ENCODE measurements at regions not wholly inside any gene's neighbourhood (a gene's known extent, or its start where the extent isn't known, plus 50 kb on each side); places are given as distances from the start of the nearest gene placed in this dataset.
"Not testable (repeated sequence)": the region's sequence is repeated elsewhere in the genome, so short reads cannot be mapped to it uniquely, and the experiment has no call there.

- H3K4me1 Mint-ChIP-seq (ENCODE audit: low read depth); intact Hi-C loops (cut with micrococcal nuclease); H3K9me3 Mint-ChIP-seq; H3K27me3 Mint-ChIP-seq (ENCODE audit: insufficient read depth); H3K4me3 Mint-ChIP-seq; H3K36me3 Mint-ChIP-seq (ENCODE audit: low read depth); DNase-seq (ENCODE audit: low spot score); H3K27ac Mint-ChIP-seq: not testable (repeated sequence)
Observed at GRCh38 chr3:125681906-125682305, 86.6 kb upstream of the OSBPL11 start.

GRCh38 chr3:125682610-125683009, 87.3 kb upstream of the OSBPL11 start:
- intact Hi-C loops (cut with micrococcal nuclease); H3K27ac Mint-ChIP-seq; H3K4me3 Mint-ChIP-seq; H3K9me3 Mint-ChIP-seq; H3K27me3 Mint-ChIP-seq (ENCODE audit: insufficient read depth); H3K36me3 Mint-ChIP-seq (ENCODE audit: low read depth); DNase-seq (ENCODE audit: low spot score); H3K4me1 Mint-ChIP-seq (ENCODE audit: low read depth): not testable (repeated sequence)

GRCh38 chr3:125683067-125683829, 88.0 kb upstream of the OSBPL11 start:
- H3K36me3 Mint-ChIP-seq (ENCODE audit: low read depth): no peaks in the 10 kb centered on the region
- H3K4me3 Mint-ChIP-seq: no peak overlapping the region
- intact Hi-C loops (cut with micrococcal nuclease): no loop called here
- no peaks in the 10 kb centered on the region for H3K4me1 Mint-ChIP-seq (ENCODE audit: low read depth)
- no peak overlapping the region for H3K27ac Mint-ChIP-seq
- H3K27me3 Mint-ChIP-seq (ENCODE audit: insufficient read depth): peaks cover 2% of the 10 kb centered on the region
- DNase-seq (ENCODE audit: low spot score): no peak
- H3K9me3 Mint-ChIP-seq: no peaks in the 10 kb centered on the region

GRCh38 chr3:125684199-125684598, 88.9 kb upstream of the OSBPL11 start:
- intact Hi-C loops (cut with micrococcal nuclease): no loop called here
- Mint-ChIP-seq H3K4me3 (no peak overlapping the region), H3K36me3 (ENCODE audit: low read depth) (no peaks in the 10 kb centered on the region), H3K4me1 (ENCODE audit: low read depth) (no peaks in the 10 kb centered on the region), H3K27ac (no peak overlapping the region), H3K27me3 (ENCODE audit: insufficient read depth) (peaks cover 2% of the 10 kb centered on the region), H3K9me3 (no peaks in the 10 kb centered on the region)
- no peak for DNase-seq (ENCODE audit: low spot score)

- H3K36me3 Mint-ChIP-seq (ENCODE audit: low read depth); intact Hi-C loops (cut with micrococcal nuclease); H3K9me3 Mint-ChIP-seq; H3K27ac Mint-ChIP-seq; DNase-seq (ENCODE audit: low spot score); H3K4me3 Mint-ChIP-seq; H3K4me1 Mint-ChIP-seq (ENCODE audit: low read depth); H3K27me3 Mint-ChIP-seq (ENCODE audit: insufficient read depth): not testable (repeated sequence)
Observed at GRCh38 chr3:125685741-125686140, 90.4 kb upstream of the OSBPL11 start.

- Mint-ChIP-seq H3K4me1 (ENCODE audit: low read depth) (peaks cover under 1% of the 10 kb centered on the region), H3K36me3 (ENCODE audit: low read depth) (no peaks in the 10 kb centered on the region), H3K4me3 (no peak overlapping the region), H3K27me3 (ENCODE audit: insufficient read depth) (no peaks in the 10 kb centered on the region), H3K27ac (no peak overlapping the region), H3K9me3 (no peaks in the 10 kb centered on the region)
- no peak for DNase-seq (ENCODE audit: low spot score)
- intact Hi-C loops (cut with micrococcal nuclease): no loop called here
Observed at GRCh38 chr3:125692361-125692760, 97.1 kb upstream of the OSBPL11 start.

- peaks cover 11% of the 10 kb centered on the region for H3K4me1 Mint-ChIP-seq (ENCODE audit: low read depth)
- no peaks in the 10 kb centered on the region for H3K9me3 Mint-ChIP-seq
- H3K27ac Mint-ChIP-seq: no peak overlapping the region
- intact Hi-C loops (cut with micrococcal nuclease): no loop called here
- no peak overlapping the region for H3K4me3 Mint-ChIP-seq
- no peaks in the 10 kb centered on the region for H3K36me3 Mint-ChIP-seq (ENCODE audit: low read depth)
- no peaks in the 10 kb centered on the region for H3K27me3 Mint-ChIP-seq (ENCODE audit: insufficient read depth)
- DNase-seq (ENCODE audit: low spot score): no peak
Observed at GRCh38 chr3:125693887-125694286, 98.6 kb upstream of the OSBPL11 start.

GRCh38 chr3:125694761-125695294, 99.5 kb upstream of the OSBPL11 start:
- peaks cover 11% of the 10 kb centered on the region for H3K4me1 Mint-ChIP-seq (ENCODE audit: low read depth)
- no peaks in the 10 kb centered on the region for H3K9me3 Mint-ChIP-seq
- no peaks in the 10 kb centered on the region for H3K36me3 Mint-ChIP-seq (ENCODE audit: low read depth)
- H3K27ac Mint-ChIP-seq: no peak overlapping the region
- no peak overlapping the region for H3K4me3 Mint-ChIP-seq
- no peaks in the 10 kb centered on the region for H3K27me3 Mint-ChIP-seq (ENCODE audit: insufficient read depth)
- intact Hi-C loops (cut with micrococcal nuclease): no loop called here
- no peak for DNase-seq (ENCODE audit: low spot score)

GRCh38 chr3:125695688-125696087, 100.4 kb upstream of the OSBPL11 start:
- intact Hi-C loops (cut with micrococcal nuclease): no loop called here
- Mint-ChIP-seq H3K4me3 (no peak overlapping the region), H3K27me3 (ENCODE audit: insufficient read depth) (no peaks in the 10 kb centered on the region), H3K27ac (no peak overlapping the region), H3K9me3 (no peaks in the 10 kb centered on the region), H3K36me3 (ENCODE audit: low read depth) (no peaks in the 10 kb centered on the region), H3K4me1 (ENCODE audit: low read depth) (peaks cover 11% of the 10 kb centered on the region)
- DNase-seq (ENCODE audit: low spot score): no peak

- intact Hi-C loops (cut with micrococcal nuclease); H3K4me3 Mint-ChIP-seq; H3K27ac Mint-ChIP-seq; H3K9me3 Mint-ChIP-seq; DNase-seq (ENCODE audit: low spot score); H3K27me3 Mint-ChIP-seq (ENCODE audit: insufficient read depth); H3K36me3 Mint-ChIP-seq (ENCODE audit: low read depth): not testable (repeated sequence)
- H3K4me1 Mint-ChIP-seq (ENCODE audit: low read depth): peaks cover 11% of the 10 kb centered on the region
Observed at GRCh38 chr3:125697126-125697525, 101.8 kb upstream of the OSBPL11 start.

- H3K27me3 Mint-ChIP-seq (ENCODE audit: insufficient read depth); H3K36me3 Mint-ChIP-seq (ENCODE audit: low read depth); H3K27ac Mint-ChIP-seq; H3K4me3 Mint-ChIP-seq; intact Hi-C loops (cut with micrococcal nuclease); H3K9me3 Mint-ChIP-seq: not testable (repeated sequence)
- H3K4me1 Mint-ChIP-seq (ENCODE audit: low read depth): peaks cover 11% of the 10 kb centered on the region
- peak; percentile 44 for DNase-seq (ENCODE audit: low spot score)
Observed at GRCh38 chr3:125697979-125698640, 102.8 kb upstream of the OSBPL11 start.

- no peaks in the 10 kb centered on the region for H3K36me3 Mint-ChIP-seq (ENCODE audit: low read depth)
- DNase-seq (ENCODE audit: low spot score): no peak
- H3K4me3 Mint-ChIP-seq: no peak overlapping the region
- no peak overlapping the region for H3K27ac Mint-ChIP-seq
- intact Hi-C loops (cut with micrococcal nuclease): no loop called here
- peaks cover 6% of the 10 kb centered on the region for H3K4me1 Mint-ChIP-seq (ENCODE audit: low read depth)
- peaks cover 2% of the 10 kb centered on the region for H3K27me3 Mint-ChIP-seq (ENCODE audit: insufficient read depth)
- no peaks in the 10 kb centered on the region for H3K9me3 Mint-ChIP-seq
Observed at GRCh38 chr3:125715651-125716050, 120.4 kb upstream of the OSBPL11 start.

GRCh38 chr3:125732151-125732550, 136.9 kb upstream of the OSBPL11 start:
- H3K4me1 Mint-ChIP-seq (ENCODE audit: low read depth); H3K36me3 Mint-ChIP-seq (ENCODE audit: low read depth); H3K27ac Mint-ChIP-seq; H3K9me3 Mint-ChIP-seq; H3K4me3 Mint-ChIP-seq; intact Hi-C loops (cut with micrococcal nuclease); DNase-seq (ENCODE audit: low spot score); H3K27me3 Mint-ChIP-seq (ENCODE audit: insufficient read depth): not testable (repeated sequence)
